Stimulated activated CD8-positive, alpha-beta memory T cell treated with anti-CD3 and anti-CD28 coated beads, Interleukin-7, amount 100 ng/mL, for 4 hours (primary cell): ENCODE measurements at regions not wholly inside any gene's neighbourhood (a gene's known extent, or its start where the extent isn't known, plus 50 kb on each side); places are given as distances from the start of the nearest gene placed in this dataset.
"Not testable (repeated sequence)": the region's sequence is repeated elsewhere in the genome, so short reads cannot be mapped to it uniquely, and the experiment has no call there.

ENCODE experiments used
- DNase-seq, 2 donors: peaks; one replicate each; pipeline ENCODE4 v3.0.0-alpha.2; 2020; ENCODE audit warnings: low read depth in 2 of 2

- peak in 1 of 2 donors; percentile 38 for DNase-seq
These were observed 183.1 kb upstream of the NOTCH2NLA start for GRCh38 chr1:146411923-146412322.

DNA sequence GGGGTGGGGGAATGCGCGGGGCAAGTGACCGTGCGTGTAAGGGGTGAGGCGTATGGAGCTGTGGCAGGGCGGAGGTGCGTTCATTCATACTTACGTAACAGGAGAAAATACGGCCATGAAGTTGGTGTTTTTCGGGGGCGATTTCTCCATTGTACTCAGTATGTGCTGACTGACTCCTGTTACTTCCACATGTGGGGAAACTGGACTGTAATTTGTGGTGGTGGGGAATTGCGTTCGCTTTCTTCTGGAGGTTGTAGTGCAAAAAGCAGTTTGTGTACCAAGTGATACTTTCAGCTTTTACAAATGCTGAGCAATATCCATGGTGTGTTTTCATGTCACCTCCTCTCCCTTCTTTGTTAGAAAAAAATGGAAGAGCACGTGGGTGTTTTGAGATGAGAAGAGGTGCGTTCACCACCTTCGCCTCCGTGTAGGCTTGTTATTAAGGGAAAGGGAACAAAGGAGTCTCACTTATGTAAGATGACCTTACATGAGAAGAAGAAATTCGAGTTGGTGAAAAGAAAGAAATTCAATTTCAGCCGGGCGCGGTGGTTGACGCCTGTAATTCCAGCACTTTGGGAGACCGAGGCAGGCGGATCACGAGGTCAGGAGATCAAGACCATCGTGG lies 181.1 kb upstream of the NOTCH2NLA start:
- not testable (repeated sequence) for DNase-seq

- DNase-seq, result not testable (repeated sequence)
These were observed 180.4 kb upstream of the NOTCH2NLA start for GRCh38 chr1:146409116-146409801.

DNA sequence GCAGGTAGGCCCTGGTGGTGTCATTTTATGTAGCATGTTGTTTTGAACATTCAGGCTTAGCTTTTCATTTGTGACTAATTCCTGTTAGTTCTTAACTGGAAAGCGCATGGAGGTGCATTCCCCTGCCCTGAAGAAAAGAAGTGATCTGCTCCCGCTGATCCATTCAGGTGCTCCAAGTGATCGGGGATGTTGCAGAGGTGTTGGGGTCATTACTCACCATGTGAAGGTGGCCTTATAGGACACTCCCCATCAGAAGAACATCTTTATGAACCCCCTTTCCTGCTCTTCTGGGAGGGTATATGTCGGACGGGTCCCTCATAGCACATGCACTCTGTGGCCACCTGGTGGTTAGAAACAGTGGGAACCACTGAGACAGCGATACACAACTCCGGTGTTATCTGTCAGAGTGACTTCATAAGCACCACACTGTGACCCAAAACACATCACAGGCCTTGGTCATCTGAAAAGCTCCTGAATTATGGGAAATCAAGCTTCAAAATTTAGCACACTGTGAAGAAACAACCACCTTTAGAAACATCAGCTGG lies 172.5 kb upstream of the NOTCH2NLA start:
- DNase-seq, result not testable (repeated sequence)

DNA sequence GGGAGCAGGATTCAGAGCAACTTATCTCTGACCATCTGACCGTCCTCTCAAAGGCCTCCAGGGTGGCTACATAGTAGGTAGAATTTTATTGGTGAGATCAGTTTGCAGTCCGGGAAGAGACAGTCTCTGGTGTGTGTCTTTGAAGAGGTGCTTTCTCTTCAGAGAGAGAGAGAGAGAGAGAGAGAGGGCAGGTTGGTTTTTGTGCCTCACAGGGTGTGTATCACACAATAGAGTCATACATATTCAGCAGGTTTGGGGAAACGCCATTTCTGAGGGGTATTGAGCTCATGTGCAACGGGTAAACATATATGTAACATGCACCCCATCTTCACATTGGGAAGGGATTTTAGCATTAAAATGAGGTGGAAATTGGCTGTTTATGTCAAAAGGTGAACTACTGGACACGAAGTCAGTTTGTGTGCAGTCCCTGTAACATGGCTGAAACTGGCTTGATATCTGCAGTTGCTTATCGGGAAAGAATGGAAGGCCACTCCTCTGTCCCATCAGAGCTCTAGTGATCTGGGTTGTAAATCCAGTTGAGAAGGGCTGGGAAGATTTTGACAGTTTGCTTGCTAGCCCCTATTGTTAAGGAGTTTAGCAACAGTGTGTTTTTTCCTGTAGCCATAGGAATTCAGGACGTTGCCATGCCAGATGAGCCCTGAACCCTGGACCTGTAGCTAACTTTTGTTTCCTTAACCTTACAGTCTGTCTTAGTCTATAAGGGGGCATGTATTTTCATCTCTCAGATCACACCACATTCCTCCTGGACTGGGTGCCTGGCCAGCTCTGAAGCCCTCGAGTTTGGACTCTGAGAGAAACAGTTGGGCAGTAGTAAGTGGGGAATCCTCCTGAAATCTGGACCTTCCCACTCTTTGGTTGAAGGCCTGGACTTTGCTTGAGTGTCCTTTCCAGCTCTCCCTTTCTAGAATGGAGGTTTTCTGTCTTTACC lies 171.6 kb upstream of the NOTCH2NLA start:
- DNase-seq, result not testable (repeated sequence)

DNA sequence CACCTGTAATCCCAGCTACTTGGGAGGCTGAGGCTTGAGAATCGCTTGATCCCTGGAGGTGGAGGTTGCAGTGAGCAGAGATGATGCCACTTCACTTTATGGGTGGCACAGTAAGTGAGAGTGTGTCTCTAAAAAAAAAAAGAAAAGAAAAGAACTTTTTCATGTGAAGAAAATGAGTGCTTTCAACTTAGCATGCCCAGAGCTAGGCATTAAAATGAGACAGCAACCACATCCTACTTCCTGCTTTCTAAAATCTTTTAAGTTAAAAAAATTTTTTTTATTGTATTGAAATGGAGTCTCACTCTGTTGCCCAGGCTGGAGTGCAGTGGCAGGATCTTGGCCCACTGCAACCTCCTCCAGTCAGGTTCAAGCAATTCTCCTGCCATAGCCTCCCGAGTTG lies 170.4 kb upstream of the NOTCH2NLA start:
- DNase-seq, result not testable (repeated sequence)

DNA sequence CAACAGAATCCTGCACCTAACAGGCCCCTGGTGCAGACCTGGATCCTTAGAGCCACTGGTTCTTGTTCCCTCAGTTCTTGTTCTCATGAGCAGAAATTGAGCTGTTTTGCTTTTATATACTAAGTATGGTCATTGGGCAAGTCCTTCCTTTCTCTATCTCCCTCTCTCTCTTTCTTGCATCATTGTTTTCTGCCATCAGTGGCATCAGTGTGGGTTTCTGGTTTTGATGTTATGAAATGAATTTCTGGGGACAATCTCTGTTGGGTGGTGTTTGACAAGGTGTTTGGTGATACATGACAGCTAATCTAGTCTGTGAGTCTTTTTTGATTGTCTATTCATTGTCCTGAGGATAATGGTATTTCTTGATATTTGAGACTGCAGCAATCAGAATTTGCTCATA lies 168.0 kb upstream of the NOTCH2NLA start:
- not testable (repeated sequence) for DNase-seq

GRCh38 chr1:146396242-146396641 lies 167.4 kb upstream of the NOTCH2NLA start:
- not testable (repeated sequence) for DNase-seq

DNA sequence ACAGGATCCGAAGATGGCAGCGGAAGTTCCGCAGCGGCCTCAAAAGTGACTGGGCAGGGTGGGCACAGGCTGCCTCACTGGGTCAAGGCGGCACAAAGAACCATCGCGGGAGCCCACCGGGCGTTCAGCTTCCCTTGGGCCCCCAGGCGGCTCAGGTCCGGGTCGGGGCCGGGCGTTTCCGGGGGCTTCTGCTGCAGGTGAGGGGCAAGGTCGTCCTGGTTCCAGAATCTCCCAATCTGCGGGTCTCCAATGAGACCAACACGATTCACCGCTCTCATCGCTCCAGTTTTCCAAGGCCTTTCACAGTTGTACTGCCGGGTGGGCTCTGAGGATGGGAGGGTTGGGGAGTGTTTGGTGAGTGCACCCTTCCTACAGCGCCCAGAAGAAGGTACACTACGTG lies 165.0 kb upstream of the NOTCH2NLA start:
- DNase-seq, result not testable (repeated sequence)

GRCh38 chr1:146393154-146393553 lies 164.3 kb upstream of the NOTCH2NLA start:
- DNase-seq, result not testable (repeated sequence)

DNA sequence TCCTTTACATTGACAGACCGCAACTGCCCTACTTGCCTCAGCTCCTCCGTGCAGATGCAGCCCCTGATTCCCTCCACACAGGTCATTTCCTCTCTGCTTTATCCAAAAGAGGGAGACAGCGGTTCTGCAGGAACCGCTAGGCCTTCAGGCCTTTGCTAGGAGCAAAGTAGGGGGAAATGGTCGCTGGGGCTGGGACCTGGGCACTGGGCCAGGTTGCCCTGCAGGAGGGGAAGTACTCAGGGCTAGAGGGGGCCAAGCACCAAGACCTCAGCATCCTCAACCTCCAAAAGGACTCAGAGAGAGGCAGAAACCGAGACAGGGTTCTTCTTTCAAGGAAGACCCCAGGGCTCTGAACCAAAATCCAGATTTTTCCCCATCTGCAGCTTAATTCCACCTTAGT lies 160.4 kb upstream of the NOTCH2NLA start:
- not testable (repeated sequence) for DNase-seq

DNA sequence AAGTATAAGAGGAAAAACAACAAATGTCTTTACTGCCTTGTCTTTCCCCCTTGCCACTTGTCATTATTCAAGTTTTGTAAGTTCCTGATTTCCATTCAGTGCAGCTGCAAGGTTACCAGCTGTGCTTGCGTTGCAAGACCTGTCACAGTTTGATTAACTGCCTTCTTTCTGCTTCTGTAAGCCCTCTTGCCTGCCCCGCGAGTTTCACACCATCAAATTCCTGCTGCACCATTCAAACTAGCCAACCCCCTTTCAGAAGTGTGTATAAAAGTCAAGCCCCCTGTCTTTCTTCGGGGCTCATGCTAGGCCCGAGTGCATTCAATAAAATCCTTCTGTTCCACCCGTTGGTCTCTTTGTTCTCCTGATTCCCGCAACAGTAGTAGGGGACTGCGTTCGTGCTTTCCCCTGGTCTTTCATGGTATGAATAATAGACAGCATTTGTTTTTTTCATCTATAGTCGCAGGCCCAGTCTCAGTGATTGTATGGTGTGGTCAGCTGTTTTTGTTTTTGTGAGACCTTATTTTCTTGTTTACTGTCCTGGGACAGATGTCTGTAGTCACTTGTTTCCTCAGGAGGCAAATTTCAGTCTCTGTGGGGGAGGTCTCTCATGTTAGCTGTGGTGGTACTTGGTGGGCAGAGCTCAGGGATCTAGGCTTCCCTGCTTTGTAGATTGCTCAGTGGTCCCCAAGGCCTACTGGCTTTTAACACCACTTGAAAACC lies 159.1 kb upstream of the NOTCH2NLA start:
- DNase-seq, result not testable (repeated sequence)

GRCh38 chr1:146386851-146387749 lies 158.3 kb upstream of the NOTCH2NLA start:
- not testable (repeated sequence) for DNase-seq

GRCh38 chr1:146381196-146381595 lies 152.4 kb upstream of the NOTCH2NLA start:
- not testable (repeated sequence) for DNase-seq

DNA sequence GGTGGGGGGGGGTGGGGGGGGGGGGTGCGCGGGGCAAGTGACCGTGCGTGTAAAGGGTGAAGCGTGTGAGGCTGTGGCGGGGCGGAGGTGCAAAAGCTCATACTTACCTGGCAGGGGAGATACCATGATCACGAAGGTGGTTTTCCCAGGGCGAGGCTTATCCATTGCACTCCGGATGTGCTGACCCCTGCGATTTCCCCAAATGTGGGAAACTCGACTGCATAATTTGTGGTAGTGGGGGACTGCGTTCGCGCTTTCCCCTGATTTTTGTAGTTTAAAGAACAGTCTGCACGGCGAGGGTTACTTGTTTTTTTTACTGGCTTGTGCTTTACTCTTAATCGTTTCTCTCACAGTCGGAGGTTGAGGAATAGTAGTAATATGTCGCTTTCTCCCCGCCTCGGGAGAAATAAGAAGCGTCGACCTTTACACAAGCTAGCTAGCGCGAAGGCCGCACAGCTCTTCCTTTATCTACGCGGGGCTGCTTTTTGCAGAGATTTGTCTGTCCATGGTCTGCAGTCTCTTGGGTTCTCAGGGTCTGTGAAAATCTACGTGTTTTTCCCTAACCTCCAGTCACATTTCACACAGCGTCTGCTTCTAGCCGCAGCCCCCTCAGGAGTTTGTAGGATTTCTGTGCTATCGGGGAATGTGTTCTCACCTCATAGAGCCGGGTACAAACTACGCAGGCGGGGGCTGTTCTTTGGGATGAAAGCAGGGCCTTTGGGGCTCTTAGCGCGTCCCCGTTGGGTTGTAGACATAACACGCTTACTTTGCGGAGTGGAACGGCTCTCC lies 148.1 kb upstream of the NOTCH2NLA start:
- peak; percentile 51 to 58 for DNase-seq

- peak; percentile 76 to 78 for DNase-seq
These were observed 147.5 kb upstream of the NOTCH2NLA start for GRCh38 chr1:146376309-146376707.

DNA sequence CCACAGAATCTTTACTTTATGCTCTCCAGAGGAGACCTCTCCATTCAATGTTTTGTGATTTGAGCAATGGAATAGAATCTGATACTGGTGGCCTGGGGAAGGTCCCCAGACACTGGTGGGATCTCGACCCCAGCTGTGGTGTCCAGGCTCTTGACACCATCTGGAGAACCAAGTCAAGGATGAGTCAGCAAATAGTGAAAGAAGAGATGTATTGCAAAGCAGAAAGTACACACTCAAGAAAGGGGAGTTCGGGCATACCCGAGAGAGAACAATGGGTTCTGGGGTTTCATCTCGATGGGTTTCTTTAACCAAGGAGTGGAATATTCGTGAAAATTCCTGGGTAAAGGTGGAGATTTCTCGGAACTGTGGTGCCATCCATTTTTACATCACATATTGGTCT lies 146.3 kb upstream of the NOTCH2NLA start:
- not testable (repeated sequence) for DNase-seq

- peak; percentile 13 to 28 for DNase-seq
These were observed 141.1 kb upstream of the NOTCH2NLA start for GRCh38 chr1:146369940-146370339.

- DNase-seq, result not testable (repeated sequence)
These were observed 126.6 kb upstream of the NOTCH2NLA start for GRCh38 chr1:146355373-146355772.
